Body of pancreas (tissue), 4 donors: ENCODE measurements at regions not wholly inside any gene's neighbourhood (a gene's known extent, or its start where the extent isn't known, plus 50 kb on each side); places are given as distances from the start of the nearest gene placed in this dataset.

Experiments
- ATAC-seq: fragments of 150-250 bp; one replicate; pipeline ENCODE4 v1.9.1; 2016
- DNase-seq, 4 donors: peaks; one replicate each; pipeline ENCODE4 v3.0.0-alpha.2; 2019
- H3K27ac ChIP-seq, 4 donors: fragments of 200-600 bp; sonication (generic); 1 replicate in 3 of 4; 2 replicates in 1 of 4; pipeline versions ENCODE4 v1.5.1 to v1.6.1; 2016 to 2019; ENCODE audit warnings: mild to moderate bottlenecking in 1 of 4, mixed read lengths in 1 of 4, moderate library complexity in 1 of 4
- H3K27me3 ChIP-seq, 2 donors: fragments of 200-600 bp; sonication (generic); one replicate each; pipeline ENCODE4 v1.6.0; 2016; ENCODE audit warnings: mild to moderate bottlenecking in 1 of 2
- H3K36me3 ChIP-seq, 2 donors: fragments of 200-600 bp; sonication (generic); replicated peaks in 1 of 2; 2 replicates each; pipeline ENCODE4 v1.5.1; 2016; ENCODE audit warnings: low read depth in 2 of 2; ENCODE audit not compliant: insufficient read depth in 1 of 2
- H3K4me1 ChIP-seq: fragments of 200-600 bp; sonication (generic); one replicate; pipeline ENCODE4 v1.6.0; 2016
- H3K4me3 ChIP-seq, 2 donors: fragments of 200-600 bp; sonication (generic); 1 replicate in 1 of 2; 2 replicates in 1 of 2; pipeline ENCODE4 v1.5.1; 2016 to 2019
- H3K9me3 ChIP-seq, 3 donors: fragments of 200-600 bp; sonication (generic); 1 replicate in 2 of 3; 2 replicates in 1 of 3; pipeline ENCODE4 v1.5.1; 2016
- POLR2A ChIP-seq, 3 donors: fragments of 450-650 bp; IDR thresholded peaks; one replicate each; pipeline ENCODE4 v1.6.1; 2016; ENCODE audit warnings: antibody characterized with exemption in 3 of 3, mild to moderate bottlenecking in 2 of 3
- WGBS, 2 donors: methylation state at CpG; one replicate each; pipeline ENCODE4 v1.1.5; 2017; 5-methylcytosine and 5-hydroxymethylcytosine counted together
- intact Hi-C: fragments of 100-400 bp; cut with DNase I; formaldehyde crosslinking; loops from one replicate; pipeline ENCODE4 v1.15.1; 2023
- TF ChIP-seq, protein P1 (sequence below), 7 experiments: fragments of 450-650 bp in 4 of 7; fragments of 200-600 bp in 3 of 7; sonication (generic) in 3 of 7; IDR thresholded peaks; one replicate each; pipeline ENCODE4 v1.5.1; 2016 to 2019; ENCODE audit warnings: antibody characterized with exemption in 7 of 7

DNA sequence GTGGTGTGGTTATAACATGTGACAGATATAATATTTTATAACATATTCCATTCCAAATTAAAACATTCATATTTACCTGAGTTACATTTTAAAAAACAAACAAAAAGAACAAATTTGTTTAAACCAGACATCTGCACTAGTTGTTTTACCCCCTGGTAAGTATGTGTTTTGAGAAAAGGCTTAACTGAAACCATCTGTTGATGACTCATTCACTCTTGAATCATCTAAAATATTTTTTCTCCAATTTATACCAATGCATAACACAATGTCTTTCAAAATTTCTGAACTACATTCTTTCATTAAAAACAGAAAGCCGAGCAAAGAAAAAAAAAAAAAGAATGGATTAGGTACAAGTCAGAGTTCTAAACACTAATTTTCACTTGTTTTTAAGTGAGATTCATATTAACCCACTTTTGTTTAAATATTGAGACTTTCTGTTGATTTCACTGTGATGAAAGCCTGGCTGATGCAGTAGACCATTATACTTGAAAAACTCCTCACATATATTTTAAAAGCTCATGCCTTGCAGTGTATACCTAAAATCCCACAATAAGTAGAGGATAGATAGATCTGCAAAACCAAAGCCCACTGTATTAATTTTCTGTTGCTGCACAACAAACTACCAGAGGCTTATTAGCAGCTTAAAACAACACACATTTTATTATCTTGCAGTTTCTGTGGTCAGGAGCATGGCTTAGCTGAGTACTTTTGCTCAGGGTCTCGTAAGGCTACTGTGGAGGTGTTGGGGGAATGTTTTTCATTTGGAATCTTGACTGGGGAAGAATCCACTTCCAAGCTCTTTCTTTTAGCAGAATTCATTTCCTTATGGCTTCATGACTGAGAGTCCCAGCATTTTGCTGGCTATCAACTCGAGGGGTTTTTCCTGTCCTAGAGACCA, 221.5 kb downstream of the PCDH18 start:
- intact Hi-C loops: no loop called here
- TF ChIP-seq, protein P1, sequence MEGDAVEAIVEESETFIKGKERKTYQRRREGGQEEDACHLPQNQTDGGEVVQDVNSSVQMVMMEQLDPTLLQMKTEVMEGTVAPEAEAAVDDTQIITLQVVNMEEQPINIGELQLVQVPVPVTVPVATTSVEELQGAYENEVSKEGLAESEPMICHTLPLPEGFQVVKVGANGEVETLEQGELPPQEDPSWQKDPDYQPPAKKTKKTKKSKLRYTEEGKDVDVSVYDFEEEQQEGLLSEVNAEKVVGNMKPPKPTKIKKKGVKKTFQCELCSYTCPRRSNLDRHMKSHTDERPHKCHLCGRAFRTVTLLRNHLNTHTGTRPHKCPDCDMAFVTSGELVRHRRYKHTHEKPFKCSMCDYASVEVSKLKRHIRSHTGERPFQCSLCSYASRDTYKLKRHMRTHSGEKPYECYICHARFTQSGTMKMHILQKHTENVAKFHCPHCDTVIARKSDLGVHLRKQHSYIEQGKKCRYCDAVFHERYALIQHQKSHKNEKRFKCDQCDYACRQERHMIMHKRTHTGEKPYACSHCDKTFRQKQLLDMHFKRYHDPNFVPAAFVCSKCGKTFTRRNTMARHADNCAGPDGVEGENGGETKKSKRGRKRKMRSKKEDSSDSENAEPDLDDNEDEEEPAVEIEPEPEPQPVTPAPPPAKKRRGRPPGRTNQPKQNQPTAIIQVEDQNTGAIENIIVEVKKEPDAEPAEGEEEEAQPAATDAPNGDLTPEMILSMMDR (IDR thresholded peaks at IDR 0.05): no peak
- TF ChIP-seq POLR2A (IDR thresholded peaks at IDR 0.05): no peak
- Histone ChIP-seq H3K4me3 (no peak overlapping the region), H3K36me3 (no peaks in the 10 kb centered on the region), H3K4me1 (no peaks in the 10 kb centered on the region), H3K27ac (no peak overlapping the region), H3K27me3 (no peaks in the 10 kb centered on the region), H3K9me3 (no peaks in the 10 kb centered on the region)
- ATAC-seq (no peak), DNase-seq (no peak)
- 45 to 62% methylated on average over 3 of the region's 3 CpGs for WGBS, 2 donors

GRCh38 chr4:137310166-137310565, 222.1 kb downstream of the PCDH18 start:
- H3K36me3 ChIP-seq: no peaks in the 10 kb centered on the region
- H3K4me3 ChIP-seq: no peak overlapping the region

DNA sequence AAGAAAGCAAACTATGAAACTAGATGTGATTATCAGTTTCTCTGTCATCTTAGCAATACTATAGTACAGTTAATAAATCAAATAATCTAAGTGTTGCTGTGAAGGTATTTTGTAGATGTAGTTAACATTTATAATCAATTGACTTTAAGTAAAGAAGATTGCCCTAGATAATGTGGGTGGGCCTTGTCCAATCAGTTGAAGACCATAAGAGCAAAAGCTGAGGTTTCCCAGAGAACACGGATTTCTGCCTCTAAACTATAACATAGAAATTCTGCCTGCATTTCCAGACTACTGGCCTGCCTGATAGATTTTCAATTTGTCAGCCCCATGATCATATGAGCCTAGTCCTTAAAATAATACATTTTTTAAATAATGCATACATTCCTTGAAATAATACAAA, 222.9 kb downstream of the PCDH18 start:
- 63 to 74% methylated on average over 1 of the region's 1 CpG for WGBS, 2 donors
- ATAC-seq (no peak), DNase-seq (no peak)
- Histone ChIP-seq H3K27me3 (no peaks in the 10 kb centered on the region), H3K27ac (no peak overlapping the region), H3K4me3 (no peak overlapping the region), H3K4me1 (no peaks in the 10 kb centered on the region), H3K9me3 (no peaks in the 10 kb centered on the region), H3K36me3 (no peaks in the 10 kb centered on the region)
- TF ChIP-seq, protein P1 (IDR thresholded peaks at IDR 0.05): no peak
- TF ChIP-seq POLR2A (IDR thresholded peaks at IDR 0.05): no peak
- intact Hi-C loops: no loop called here

More at GRCh38 chr4:137310166-137310565, 222.1 kb downstream of the PCDH18 start:
- intact Hi-C loops: no loop called here
- Histone ChIP-seq H3K4me1 (no peaks in the 10 kb centered on the region), H3K9me3 (no peaks in the 10 kb centered on the region), H3K27ac (no peak overlapping the region), H3K27me3 (no peaks in the 10 kb centered on the region)
- no peak for TF ChIP-seq POLR2A (IDR thresholded peaks at IDR 0.05)
- TF ChIP-seq, protein P1 (IDR thresholded peaks at IDR 0.05): no peak
- ATAC-seq (no peak), DNase-seq (no peak)

GRCh38 chr4:137307806-137308205, 224.5 kb downstream of the PCDH18 start:
- Histone ChIP-seq H3K9me3 (no peaks in the 10 kb centered on the region), H3K36me3 (no peaks in the 10 kb centered on the region), H3K27ac (no peak overlapping the region), H3K27me3 (no peaks in the 10 kb centered on the region), H3K4me1 (no peaks in the 10 kb centered on the region), H3K4me3 (no peak overlapping the region)
- TF ChIP-seq, protein P1 (IDR thresholded peaks at IDR 0.05): no peak
- no peak for TF ChIP-seq POLR2A (IDR thresholded peaks at IDR 0.05)
- DNase-seq (peak in 3 of 4 donors; percentile 6 to 35 (median 11)), ATAC-seq (no peak)
- intact Hi-C loops: no loop called here

DNA sequence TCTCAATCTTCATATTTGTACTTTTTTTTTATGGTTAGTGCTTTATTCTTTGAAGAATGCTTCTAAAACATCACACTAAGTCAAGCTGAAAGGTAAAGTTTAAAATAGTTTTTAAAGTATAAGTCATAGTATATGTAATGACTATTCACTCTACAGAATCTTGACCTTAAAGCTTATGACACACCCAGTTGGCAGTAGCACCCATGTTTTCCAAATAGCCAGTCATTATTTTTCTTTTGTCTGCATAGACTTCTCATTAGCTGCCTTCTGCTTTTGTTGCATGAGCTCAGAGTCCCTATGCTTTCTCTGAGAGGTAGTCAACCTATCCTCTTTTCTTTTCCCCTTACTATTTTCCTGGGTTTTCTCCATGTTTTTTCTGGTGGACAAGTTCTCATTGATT, 231.5 kb downstream of the PCDH18 start:
- Histone ChIP-seq H3K36me3 (no peaks in the 10 kb centered on the region), H3K4me1 (no peaks in the 10 kb centered on the region)
- intact Hi-C loops: no loop called here

More for the DNA sequence above, 231.5 kb downstream of the PCDH18 start:
- DNase-seq: no peak
- ATAC-seq: no peak
- Histone ChIP-seq H3K27ac (no peak overlapping the region), H3K4me3 (no peak overlapping the region), H3K27me3 (no peaks in the 10 kb centered on the region), H3K9me3 (no peaks in the 10 kb centered on the region)
- TF ChIP-seq POLR2A (IDR thresholded peaks at IDR 0.05): no peak
- TF ChIP-seq, protein P1 (IDR thresholded peaks at IDR 0.05): no peak
